H9 (cell line): ENCODE measurements at regions not wholly inside any gene's neighbourhood (a gene's known extent, or its start where the extent isn't known, plus 50 kb on each side); places are given as distances from the start of the nearest gene placed in this dataset.

Experiments used
- DNase-seq: peaks from one replicate; pipeline ENCODE4 v3.0.0-alpha.2; 2017
- H2AFZ ChIP-seq: one replicate; pipeline ENCODE4 v1.6.1; 2013; ENCODE audit warnings: mild to moderate bottlenecking, low read length, control low read depth, moderate library complexity
- H2AK5ac ChIP-seq: 2 replicates; pipeline ENCODE4 v1.6.1; 2013; ENCODE audit warnings: low read length, control low read depth, mixed read lengths; ENCODE audit not compliant: insufficient read length
- H2BK120ac ChIP-seq: one replicate; pipeline ENCODE4 v1.6.1; 2013; ENCODE audit warnings: low read depth, mild to moderate bottlenecking, low read length, control low read depth, inconsistent platforms; ENCODE audit not compliant: poor library complexity, severe bottlenecking
- H2BK12ac ChIP-seq: 2 replicates; pipeline ENCODE4 v1.6.1; 2013; ENCODE audit warnings: low read length, control low read depth, mixed read lengths, low read depth; ENCODE audit not compliant: insufficient read length
- H2BK15ac ChIP-seq: 2 replicates; pipeline ENCODE4 v1.6.1; 2013; ENCODE audit warnings: low read depth, low read length, control low read depth
- H2BK20ac ChIP-seq: one replicate; pipeline ENCODE4 v1.6.1; 2013; ENCODE audit warnings: low read depth, mild to moderate bottlenecking, low read length, control low read depth, inconsistent platforms; ENCODE audit not compliant: poor library complexity, severe bottlenecking
- H2BK5ac ChIP-seq: 2 replicates; pipeline ENCODE4 v1.6.1; 2013; ENCODE audit warnings: low read length, control low read depth, mixed read lengths; ENCODE audit not compliant: insufficient read length
- H3K14ac ChIP-seq: 2 replicates; pipeline ENCODE4 v1.6.1; 2013; ENCODE audit warnings: low read length, control low read depth; ENCODE audit not compliant: insufficient read depth
- H3K18ac ChIP-seq: 2 replicates; pipeline ENCODE4 v1.6.1; 2013; ENCODE audit warnings: low read depth, mild to moderate bottlenecking, mixed read lengths, low read length, control low read depth; ENCODE audit not compliant: insufficient read length
- H3K23ac ChIP-seq: 2 replicates; pipeline ENCODE4 v1.6.1; 2013; ENCODE audit warnings: low read length, control low read depth, mixed read lengths, low read depth; ENCODE audit not compliant: insufficient read length
- H3K23me2 ChIP-seq: 2 replicates; pipeline ENCODE4 v1.6.1; 2013; ENCODE audit warnings: low read depth, mild to moderate bottlenecking, mixed read lengths, low read length, control low read depth; ENCODE audit not compliant: insufficient read length, poor library complexity, severe bottlenecking
- H3K27ac ChIP-seq: 2 replicates; pipeline ENCODE4 v1.5.1; 2013; ENCODE audit warnings: low read length, control low read depth, mixed read lengths, low read depth; ENCODE audit not compliant: insufficient read length
- H3K27me3 ChIP-seq: 2 replicates; pipeline ENCODE4 v1.6.1; 2013; ENCODE audit warnings: low read length, control low read depth, inconsistent platforms; ENCODE audit not compliant: insufficient read depth
- H3K4ac ChIP-seq: 2 replicates; pipeline ENCODE4 v1.6.1; 2013; ENCODE audit warnings: low read depth, mild to moderate bottlenecking, control low read depth, inconsistent platforms, low read length, moderate library complexity
- H3K4me1 ChIP-seq: 2 replicates; pipeline ENCODE4 v1.6.1; 2013; ENCODE audit warnings: low read length, control low read depth, inconsistent platforms; ENCODE audit not compliant: insufficient read depth
- H3K4me2 ChIP-seq: 2 replicates; pipeline ENCODE4 v1.6.1; 2013; ENCODE audit warnings: low read length, control low read depth, mixed read lengths; ENCODE audit not compliant: insufficient read length, insufficient read depth
- H3K56ac ChIP-seq: 2 replicates; pipeline ENCODE4 v1.6.1; 2013; ENCODE audit warnings: low read depth, mild to moderate bottlenecking, mixed read lengths, low read length, control low read depth; ENCODE audit not compliant: insufficient read length
- H3K79me1 ChIP-seq: 2 replicates; pipeline ENCODE4 v1.6.1; 2013; ENCODE audit warnings: low read depth, mild to moderate bottlenecking, moderate library complexity, low read length, control low read depth, inconsistent platforms; ENCODE audit not compliant: insufficient read depth, poor library complexity, severe bottlenecking
- H3K79me2 ChIP-seq: 2 replicates; pipeline ENCODE4 v1.6.1; 2013; ENCODE audit warnings: low read length, control low read depth, inconsistent platforms; ENCODE audit not compliant: insufficient read depth
- H3K9ac ChIP-seq: 2 replicates; pipeline ENCODE4 v1.6.1; 2013; ENCODE audit warnings: low read length, control low read depth, mixed read lengths; ENCODE audit not compliant: insufficient read length; ENCODE audit errors: extremely low read depth
- H3K9me3 ChIP-seq: one replicate; pipeline ENCODE4 v1.6.1; 2013; ENCODE audit warnings: low read depth, low read length, inconsistent platforms; ENCODE audit not compliant: control insufficient read depth
- H3T11ph ChIP-seq: one replicate; pipeline ENCODE4 v1.6.1; 2013; ENCODE audit warnings: mild to moderate bottlenecking, low read length, control low read depth, inconsistent platforms
- H4K20me1 ChIP-seq: one replicate; pipeline ENCODE4 v1.6.1; 2013; ENCODE audit not compliant: control insufficient read depth, insufficient read length, insufficient read depth
- H4K5ac ChIP-seq: 2 replicates; pipeline ENCODE4 v1.6.1; 2013; ENCODE audit warnings: low read depth, mild to moderate bottlenecking, mixed read lengths, low read length, control low read depth; ENCODE audit not compliant: insufficient read length
- H4K8ac ChIP-seq: replicated peaks from 2 replicates; pipeline ENCODE4 v1.6.1; 2013; ENCODE audit warnings: low read length, control low read depth, mixed read lengths, low read depth; ENCODE audit not compliant: insufficient read length
- H4K91ac ChIP-seq: 2 replicates; pipeline ENCODE4 v1.6.1; 2013; ENCODE audit warnings: low read depth, mild to moderate bottlenecking, moderate library complexity, mixed read lengths, low read length, control low read depth; ENCODE audit not compliant: insufficient read length
- H3K27ac Mint-ChIP-seq, 3 experiments: 2 replicates in 2 of 3; 3 replicates in 1 of 3; pipeline ENCODE4 v1.8.0; 2020 to 2021; ENCODE audit warnings: mixed read lengths in 3 of 3, mild to moderate bottlenecking in 1 of 3, moderate library complexity in 1 of 3
- H3K27me3 Mint-ChIP-seq: 2 replicates; pipeline ENCODE4 v1.8.0; 2021; ENCODE audit warnings: low read depth, mild to moderate bottlenecking, moderate library complexity, mixed read lengths
- H3K36me3 Mint-ChIP-seq, 3 experiments: 2 replicates in 2 of 3; 3 replicates in 1 of 3; pipeline ENCODE4 v1.8.0; 2020 to 2021; ENCODE audit warnings: low read depth in 3 of 3, mixed read lengths in 3 of 3; ENCODE audit not compliant: insufficient read depth in 1 of 3
- H3K4me1 Mint-ChIP-seq, 2 experiments: 2 replicates each; pipeline ENCODE4 v1.8.0; 2020; ENCODE audit warnings: mixed read lengths in 2 of 2
- H3K4me3 Mint-ChIP-seq, 2 experiments: 2 replicates in 1 of 2; 3 replicates in 1 of 2; pipeline ENCODE4 v1.8.0; 2020 to 2021; ENCODE audit warnings: mild to moderate bottlenecking in 2 of 2, mixed read lengths in 2 of 2, moderate library complexity in 1 of 2
- H3K9me3 Mint-ChIP-seq, 2 experiments: 2 replicates in 1 of 2; 3 replicates in 1 of 2; pipeline ENCODE4 v1.8.0; 2020; ENCODE audit warnings: mild to moderate bottlenecking in 2 of 2, mixed read lengths in 2 of 2, moderate library complexity in 1 of 2
- CTCF ChIP-seq: fragments of 200-600 bp; sonication (generic); conservative IDR thresholded peaks from 3 replicates; pipeline ENCODE4 v1.8.0; 2021; ENCODE audit warnings: antibody characterized with exemption, mild to moderate bottlenecking
- WGBS: extraction: QIAGEN DNeasy Blood & Tissue Kit; methylation state at CpG from one replicate; pipeline ENCODE4 v1.1.7; 2013; ENCODE audit warnings: missing lambda C conversion rate, low lambda C conversion rate, mixed read lengths; ENCODE audit not compliant: insufficient read length; ENCODE audit errors: extremely low coverage; 5-methylcytosine and 5-hydroxymethylcytosine counted together

- Histone ChIP-seq H2BK20ac (no peak overlapping the region), H3K18ac (no peak overlapping the region), H4K91ac (no peak overlapping the region), H2BK12ac (no peak overlapping the region), H3K79me1 (no peaks in the 10 kb centered on the region), H2BK5ac (no peak overlapping the region), H3K23ac (no peak overlapping the region), H3K9ac (no peak overlapping the region), H3K14ac (no peak overlapping the region), H3K27ac (no peak overlapping the region), H3K79me2 (no peaks in the 10 kb centered on the region), H4K5ac (no peak overlapping the region), H3K4ac (no peak overlapping the region), H3K23me2 (no peaks in the 10 kb centered on the region), H2AK5ac (no peak overlapping the region), H2BK120ac (no peak overlapping the region), H4K20me1 (no peaks in the 10 kb centered on the region), H2BK15ac (no peak overlapping the region), H4K8ac (no peak overlapping the region), H3K4me1 (no peaks in the 10 kb centered on the region), H3K27me3 (no peaks in the 10 kb centered on the region), H3K4me2 (no peak overlapping the region), H2AFZ (no peak overlapping the region), H3T11ph (no peak overlapping the region), H3K56ac (no peak overlapping the region), H3K9me3 (no peaks in the 10 kb centered on the region)
- 0 out of 5 replicates have a peak, but pooled peaks cover 0 to 2% of the 10 kb centered on the region in 2 experiments for H3K9me3 Mint-ChIP-seq
- H3K27ac Mint-ChIP-seq = no peak overlapping the region
- no peaks in the 10 kb centered on the region for H3K4me1 Mint-ChIP-seq
- no peak overlapping the region for H3K4me3 Mint-ChIP-seq
- DNase-seq = no peak
- WGBS = no CpG with 5 or more reads among the region's 1 CpG
- no peak for TF ChIP-seq CTCF
- H3K36me3 Mint-ChIP-seq = no peaks in the 10 kb centered on the region; a peak in 1 of 7 replicates
- H3K27me3 Mint-ChIP-seq = no peaks in the 10 kb centered on the region
These were observed 283.4 kb downstream of the TTLL7 start for GRCh38 chr1:83715550-83715949.
